OCI-LY1 (cell line): ENCODE measurements at regions not wholly inside any gene's neighbourhood (a gene's known extent, or its start where the extent isn't known, plus 50 kb on each side); places are given as distances from the start of the nearest gene placed in this dataset.

Experiments
- H2AFZ ChIP-seq: fragments of 200-600 bp; sonication (generic), shearing (Covaris generic); 2 replicates; pipeline ENCODE4 v1.6.0; 2014; ENCODE audit warnings: antibody characterized with exemption, mild to moderate bottlenecking, low read length
- H3F3A ChIP-seq: fragments of 200-600 bp; sonication (generic), shearing (Covaris generic); 2 replicates; pipeline ENCODE4 v1.6.0; 2014; ENCODE audit warnings: mild to moderate bottlenecking, antibody characterized with exemption, low read length, moderate library complexity; ENCODE audit not compliant: insufficient read depth
- H3K27ac ChIP-seq: fragments of 200-600 bp; sonication (generic); 2 replicates; pipeline ENCODE4 v1.5.1; 2014; ENCODE audit warnings: low read length, mixed run types, mild to moderate bottlenecking, low read depth; ENCODE audit not compliant: poor library complexity, severe bottlenecking
- H3K27me3 ChIP-seq: fragments of 200-600 bp; sonication (generic); 2 replicates; pipeline ENCODE4 v1.6.0; 2014; ENCODE audit warnings: antibody characterized with exemption, mild to moderate bottlenecking, low read length, moderate library complexity; ENCODE audit not compliant: insufficient read depth
- H3K36me3 ChIP-seq: fragments of 200-600 bp; sonication (generic); 2 replicates; pipeline ENCODE4 v1.6.1; 2014; ENCODE audit warnings: mild to moderate bottlenecking, antibody characterized with exemption, low read length, moderate library complexity, mixed read lengths; ENCODE audit not compliant: insufficient read depth
- H3K4me1 ChIP-seq: fragments of 200-600 bp; sonication (generic); 2 replicates; pipeline ENCODE4 v1.5.1; 2014; ENCODE audit warnings: mild to moderate bottlenecking, low read length, moderate library complexity; ENCODE audit not compliant: insufficient read depth, severe bottlenecking
- H3K4me2 ChIP-seq: fragments of 200-600 bp; sonication (generic), shearing (Covaris generic); 2 replicates; pipeline ENCODE4 v1.6.1; 2014; ENCODE audit warnings: low read length
- H3K4me3 ChIP-seq: fragments of 200-600 bp; sonication (generic); 2 replicates; pipeline ENCODE4 v1.5.1; 2014; ENCODE audit warnings: low read length, low read depth, mild to moderate bottlenecking, mixed read lengths; ENCODE audit not compliant: poor library complexity, severe bottlenecking
- H3K79me2 ChIP-seq: fragments of 200-600 bp; shearing (Covaris generic); 2 replicates; pipeline ENCODE4 v1.6.1; 2016; ENCODE audit warnings: mixed run types, low read length, mixed read lengths; ENCODE audit not compliant: insufficient read depth
- H3K9ac ChIP-seq: fragments of 200-600 bp; sonication (generic), shearing (Covaris generic); 2 replicates; pipeline ENCODE4 v1.6.1; 2014; ENCODE audit warnings: mild to moderate bottlenecking, low read length, mixed read lengths
- H3K9me2 ChIP-seq: fragments of 200-600 bp; sonication (generic), shearing (Covaris generic); 2 replicates; pipeline ENCODE4 v1.6.1; 2014; ENCODE audit warnings: low read depth, mild to moderate bottlenecking, low read length, mixed read lengths
- H3K9me3 ChIP-seq: fragments of 200-600 bp; shearing (Covaris generic); 2 replicates; pipeline ENCODE4 v1.6.1; 2014; ENCODE audit warnings: low read length, mixed read lengths
- H4K20me1 ChIP-seq: fragments of 200-600 bp; sonication (generic), shearing (Covaris generic); 2 replicates; pipeline ENCODE4 v1.6.0; 2016; ENCODE audit warnings: mild to moderate bottlenecking, low read length; ENCODE audit not compliant: insufficient read depth
- CTCF ChIP-seq: fragments of 200-600 bp; sonication (generic), shearing (Covaris generic); IDR thresholded peaks from 2 replicates; pipeline ENCODE4 v1.5.1; 2017; ENCODE audit warnings: mild to moderate bottlenecking, antibody characterized with exemption, low read length, moderate library complexity, mixed read lengths
- EZH2 ChIP-seq: fragments of 200-600 bp; sonication (generic), shearing (Covaris generic); IDR thresholded peaks from 2 replicates; pipeline ENCODE4 v1.8.0; 2017; ENCODE audit warnings: borderline replicate concordance, mixed run types, mild to moderate bottlenecking, antibody characterized with exemption, low read length, moderate library complexity, mixed read lengths

DNA sequence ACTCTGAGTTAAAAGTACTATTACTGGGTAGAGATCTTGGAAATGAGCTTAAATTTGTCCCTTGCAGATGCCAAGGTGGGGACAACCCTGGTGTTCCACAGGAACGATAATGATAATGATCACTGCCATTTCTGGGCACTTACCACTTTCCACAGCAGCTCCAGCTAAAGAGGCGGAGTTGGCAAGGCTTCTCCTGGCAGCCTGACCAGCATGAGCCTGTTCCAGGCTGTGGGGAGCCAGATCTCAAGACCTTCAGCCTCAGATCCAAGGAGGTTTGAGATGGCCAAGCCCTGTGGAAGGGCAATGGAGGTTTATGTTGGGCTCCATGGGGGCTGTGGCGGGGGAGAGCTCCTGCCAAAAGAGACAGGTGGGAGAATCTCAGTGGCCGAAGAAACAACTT lies 244.9 kb upstream of the MVB12B start:
- Histone ChIP-seq H3F3A (no peaks in the 10 kb centered on the region), H3K79me2 (no peaks in the 10 kb centered on the region), H3K4me1 (no peaks in the 10 kb centered on the region), H3K4me2 (no peak overlapping the region), H3K4me3 (no peak overlapping the region), H2AFZ (no peak overlapping the region), H3K27me3 (no peaks in the 10 kb centered on the region), H4K20me1 (no peaks in the 10 kb centered on the region), H3K9ac (no peak overlapping the region), H3K9me3 (no peaks in the 10 kb centered on the region), H3K27ac (no peak overlapping the region), H3K9me2 (no peaks in the 10 kb centered on the region), H3K36me3 (no peaks in the 10 kb centered on the region)
- TF ChIP-seq EZH2, result no peak
- no peak for TF ChIP-seq CTCF

GRCh38 chr9:126084008-126084407 lies 242.6 kb upstream of the MVB12B start:
- no peak overlapping the region for H3K4me2 ChIP-seq
- H3F3A ChIP-seq, result no peaks in the 10 kb centered on the region
- H2AFZ ChIP-seq, result no peak overlapping the region
- TF ChIP-seq EZH2, result no peak
- no peaks in the 10 kb centered on the region for H3K4me1 ChIP-seq
- no peaks in the 10 kb centered on the region for H3K9me2 ChIP-seq
- no peaks in the 10 kb centered on the region for H4K20me1 ChIP-seq
- no peak overlapping the region for H3K27ac ChIP-seq
- no peaks in the 10 kb centered on the region for H3K79me2 ChIP-seq
- H3K4me3 ChIP-seq, result no peak overlapping the region
- H3K9me3 ChIP-seq, result no peaks in the 10 kb centered on the region
- no peak overlapping the region for H3K9ac ChIP-seq
- no peaks in the 10 kb centered on the region for H3K36me3 ChIP-seq
- no peaks in the 10 kb centered on the region for H3K27me3 ChIP-seq

GRCh38 chr9:126084696-126085095 lies 241.9 kb upstream of the MVB12B start:
- Histone ChIP-seq H3K79me2 (no peaks in the 10 kb centered on the region), H3K4me1 (no peaks in the 10 kb centered on the region), H3K4me3 (no peak overlapping the region), H3F3A (no peaks in the 10 kb centered on the region), H3K9ac (no peak overlapping the region), H2AFZ (no peak overlapping the region), H3K36me3 (no peaks in the 10 kb centered on the region), H3K9me2 (no peaks in the 10 kb centered on the region), H3K27me3 (no peaks in the 10 kb centered on the region), H4K20me1 (no peaks in the 10 kb centered on the region), H3K27ac (no peak overlapping the region), H3K9me3 (no peaks in the 10 kb centered on the region), H3K4me2 (no peak overlapping the region)
- no peak for TF ChIP-seq EZH2
- no peak for TF ChIP-seq CTCF

DNA sequence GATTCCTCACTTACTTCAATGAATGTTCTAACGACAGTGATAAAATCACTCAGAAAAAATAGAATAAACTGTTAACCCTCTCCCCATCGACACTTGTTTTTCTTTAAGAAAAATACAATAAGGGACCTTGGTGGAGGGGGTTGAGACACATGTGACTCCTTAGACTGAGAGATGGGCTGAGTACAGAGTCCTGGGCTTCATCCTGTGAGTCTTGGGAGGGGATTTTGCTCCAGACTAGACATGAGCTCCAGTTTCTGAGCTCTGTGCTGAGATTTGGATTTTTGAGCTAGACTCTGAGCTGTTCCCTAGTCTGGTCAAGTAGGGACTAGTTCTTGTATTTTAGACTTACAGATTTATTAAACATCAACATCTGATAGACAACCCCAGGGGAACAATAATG lies 241.5 kb upstream of the MVB12B start:
- H3F3A ChIP-seq, result no peaks in the 10 kb centered on the region
- H3K9ac ChIP-seq, result no peak overlapping the region
- H3K9me3 ChIP-seq, result no peaks in the 10 kb centered on the region
- no peaks in the 10 kb centered on the region for H3K27me3 ChIP-seq
- no peaks in the 10 kb centered on the region for H3K36me3 ChIP-seq
- no peak overlapping the region for H2AFZ ChIP-seq
- TF ChIP-seq CTCF (no peak), EZH2 (no peak)
- no peak overlapping the region for H3K4me2 ChIP-seq
- no peaks in the 10 kb centered on the region for H3K79me2 ChIP-seq
- H3K4me1 ChIP-seq, result no peaks in the 10 kb centered on the region
- no peaks in the 10 kb centered on the region for H4K20me1 ChIP-seq
- H3K4me3 ChIP-seq, result no peak overlapping the region
- H3K9me2 ChIP-seq, result no peaks in the 10 kb centered on the region
- H3K27ac ChIP-seq, result no peak overlapping the region
